Astrocyte (in vitro differentiated cells and primary cell): ENCODE measurements at regions not wholly inside any gene's neighbourhood (a gene's known extent, or its start where the extent isn't known, plus 50 kb on each side); places are given as distances from the start of the nearest gene placed in this dataset.

Experiments
- DNase-seq: peaks from one replicate; pipeline ENCODE4 v3.0.0-alpha.2; 2010; ENCODE audit warnings: low read depth
- FAIRE-seq: peaks from 2 replicates; lab custom pipeline; 2011; peaks lifted over from hg19 to GRCh38; lab: Jason Lieb, UNC
- H2AFZ ChIP-seq: 2 replicates; pipeline ENCODE4 v1.6.0; 2012; ENCODE audit warnings: low read depth, low read length, inconsistent platforms
- H3K27ac ChIP-seq: 2 replicates; pipeline ENCODE4 v1.5.1; 2011; ENCODE audit warnings: low read depth, low read length, inconsistent platforms
- H3K27me3 ChIP-seq: 2 replicates; pipeline ENCODE4 v1.6.0; 2011; ENCODE audit warnings: low read length, inconsistent platforms; ENCODE audit not compliant: insufficient read depth
- H3K36me3 ChIP-seq: 2 replicates; pipeline ENCODE4 v1.5.1; 2011; ENCODE audit warnings: low read length, inconsistent platforms; ENCODE audit not compliant: insufficient read depth
- H3K4me1 ChIP-seq: 2 replicates; pipeline ENCODE4 v1.5.1; 2011; ENCODE audit warnings: low read length, inconsistent platforms; ENCODE audit not compliant: insufficient read depth
- H3K4me2 ChIP-seq: 2 replicates; pipeline ENCODE4 v1.6.0; 2012; ENCODE audit warnings: low read length, inconsistent platforms
- H3K4me3 ChIP-seq: 2 replicates; pipeline ENCODE4 v1.5.1; 2011; ENCODE audit warnings: low read depth, mild to moderate bottlenecking, low read length, inconsistent platforms; ENCODE audit not compliant: insufficient read depth
- H3K79me2 ChIP-seq: 2 replicates; pipeline ENCODE4 v1.6.0; 2012; ENCODE audit warnings: mild to moderate bottlenecking, low read length, inconsistent platforms; ENCODE audit not compliant: insufficient read depth
- H3K9ac ChIP-seq: 2 replicates; pipeline ENCODE4 v1.6.0; 2012; ENCODE audit warnings: mild to moderate bottlenecking, low read length, inconsistent platforms
- H3K9me3 ChIP-seq: 2 replicates; pipeline ENCODE4 v1.5.1; 2012; ENCODE audit warnings: low read depth, mild to moderate bottlenecking, low read length, inconsistent platforms; ENCODE audit not compliant: insufficient read depth
- H4K20me1 ChIP-seq: 2 replicates; pipeline ENCODE4 v1.6.0; 2012; ENCODE audit warnings: low read length, inconsistent platforms; ENCODE audit not compliant: insufficient read depth
- H3K27ac Mint-ChIP-seq: one replicate; pipeline ENCODE4 v1.8.0; 2021; ENCODE audit warnings: mild to moderate bottlenecking, mixed read lengths; ENCODE audit not compliant: unreplicated experiment
- H3K27me3 Mint-ChIP-seq: one replicate; pipeline ENCODE4 v1.8.0; 2021; ENCODE audit warnings: low read depth, mixed read lengths; ENCODE audit not compliant: unreplicated experiment
- H3K36me3 Mint-ChIP-seq: one replicate; pipeline ENCODE4 v1.8.0; 2021; ENCODE audit warnings: low read depth, mixed read lengths; ENCODE audit not compliant: unreplicated experiment
- H3K4me1 Mint-ChIP-seq: one replicate; pipeline ENCODE4 v1.8.0; 2021; ENCODE audit warnings: low read depth, mixed read lengths; ENCODE audit not compliant: unreplicated experiment
- H3K4me3 Mint-ChIP-seq: one replicate; pipeline ENCODE4 v1.8.0; 2021; ENCODE audit warnings: mild to moderate bottlenecking, moderate library complexity, mixed read lengths; ENCODE audit not compliant: unreplicated experiment
- H3K9me3 Mint-ChIP-seq: one replicate; pipeline ENCODE4 v1.8.0; 2021; ENCODE audit warnings: mild to moderate bottlenecking, mixed read lengths; ENCODE audit not compliant: unreplicated experiment
- EZH2 ChIP-seq: IDR thresholded peaks from 2 replicates; pipeline ENCODE4 v1.6.1; 2012; ENCODE audit warnings: mild to moderate bottlenecking, low read length, inconsistent platforms; ENCODE audit not compliant: insufficient read depth
- TF ChIP-seq, protein P1 (sequence below): IDR thresholded peaks from 2 replicates; pipeline ENCODE4 v1.5.1; 2011; ENCODE audit warnings: low read depth, mild to moderate bottlenecking, inconsistent platforms, low read length, moderate library complexity; ENCODE audit not compliant: insufficient read depth

DNA sequence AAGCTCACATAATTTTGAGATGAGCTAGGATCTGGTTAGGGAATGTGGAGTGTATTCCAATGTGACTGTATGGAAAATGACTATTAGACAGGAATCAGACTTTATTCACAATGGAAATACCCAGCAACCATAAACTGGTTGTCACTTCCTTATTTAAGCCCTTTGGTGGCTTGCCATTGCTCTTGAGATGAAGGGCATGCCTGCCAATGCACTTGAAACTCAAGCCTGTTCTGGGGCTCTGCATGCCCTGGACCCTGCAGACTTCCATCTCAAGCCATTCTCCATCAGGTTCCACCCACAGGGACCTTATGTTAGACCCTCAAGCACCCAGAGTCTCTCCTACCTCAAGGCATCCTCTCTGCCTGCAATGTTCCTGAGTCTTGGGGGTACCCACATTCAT, 145.5 kb downstream of the MPP7 start:
- no peak overlapping the region for H3K4me3 ChIP-seq
- H2AFZ ChIP-seq, result no peak overlapping the region
- FAIRE-seq (no peak), DNase-seq (no peak)
- H3K4me2 ChIP-seq, result no peak overlapping the region
- H3K36me3 ChIP-seq, result no peaks in the 10 kb centered on the region
- no peaks in the 10 kb centered on the region for H3K9me3 ChIP-seq
- H3K9ac ChIP-seq, result no peak overlapping the region
- H3K79me2 ChIP-seq, result no peaks in the 10 kb centered on the region
- no peaks in the 10 kb centered on the region for H3K9me3 Mint-ChIP-seq
- peaks cover 9% of the 10 kb centered on the region for H3K36me3 Mint-ChIP-seq
- no peak overlapping the region for H3K27ac Mint-ChIP-seq
- H3K4me1 Mint-ChIP-seq, result no peaks in the 10 kb centered on the region
- H3K27me3 ChIP-seq, result no peaks in the 10 kb centered on the region
- no peaks in the 10 kb centered on the region for H4K20me1 ChIP-seq
- H3K27me3 Mint-ChIP-seq, result no peaks in the 10 kb centered on the region
- no peak overlapping the region for H3K4me3 Mint-ChIP-seq
- no peak for TF ChIP-seq EZH2
- TF ChIP-seq, protein P1, sequence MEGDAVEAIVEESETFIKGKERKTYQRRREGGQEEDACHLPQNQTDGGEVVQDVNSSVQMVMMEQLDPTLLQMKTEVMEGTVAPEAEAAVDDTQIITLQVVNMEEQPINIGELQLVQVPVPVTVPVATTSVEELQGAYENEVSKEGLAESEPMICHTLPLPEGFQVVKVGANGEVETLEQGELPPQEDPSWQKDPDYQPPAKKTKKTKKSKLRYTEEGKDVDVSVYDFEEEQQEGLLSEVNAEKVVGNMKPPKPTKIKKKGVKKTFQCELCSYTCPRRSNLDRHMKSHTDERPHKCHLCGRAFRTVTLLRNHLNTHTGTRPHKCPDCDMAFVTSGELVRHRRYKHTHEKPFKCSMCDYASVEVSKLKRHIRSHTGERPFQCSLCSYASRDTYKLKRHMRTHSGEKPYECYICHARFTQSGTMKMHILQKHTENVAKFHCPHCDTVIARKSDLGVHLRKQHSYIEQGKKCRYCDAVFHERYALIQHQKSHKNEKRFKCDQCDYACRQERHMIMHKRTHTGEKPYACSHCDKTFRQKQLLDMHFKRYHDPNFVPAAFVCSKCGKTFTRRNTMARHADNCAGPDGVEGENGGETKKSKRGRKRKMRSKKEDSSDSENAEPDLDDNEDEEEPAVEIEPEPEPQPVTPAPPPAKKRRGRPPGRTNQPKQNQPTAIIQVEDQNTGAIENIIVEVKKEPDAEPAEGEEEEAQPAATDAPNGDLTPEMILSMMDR, result no peak
- H3K27ac ChIP-seq, result no peak overlapping the region
- no peaks in the 10 kb centered on the region for H3K4me1 ChIP-seq

DNA sequence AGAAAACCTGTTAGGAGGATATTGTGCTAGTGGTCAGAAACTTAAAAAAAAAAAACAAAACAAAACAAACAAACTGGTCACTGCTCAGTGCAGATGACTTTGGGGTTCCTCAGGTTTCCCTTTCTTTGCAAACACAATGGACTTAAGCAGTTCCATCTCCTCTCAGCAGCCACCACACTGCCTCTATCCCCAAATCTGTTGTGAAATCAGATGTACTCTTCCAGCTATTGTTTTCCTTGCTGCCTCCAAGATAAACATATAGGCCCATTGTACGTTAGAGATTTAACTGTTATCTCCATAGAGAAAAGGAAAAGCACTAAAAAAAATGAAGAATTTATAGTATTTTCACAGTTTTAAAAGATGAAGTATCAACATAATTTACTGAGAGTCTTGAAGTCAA, 147.1 kb downstream of the MPP7 start:
- no peak overlapping the region for H3K27ac Mint-ChIP-seq
- Histone ChIP-seq H3K4me1 (no peaks in the 10 kb centered on the region), H3K79me2 (no peaks in the 10 kb centered on the region), H3K4me2 (no peak overlapping the region), H2AFZ (no peak overlapping the region), H3K27me3 (no peaks in the 10 kb centered on the region), H4K20me1 (no peaks in the 10 kb centered on the region), H3K27ac (no peak overlapping the region), H3K9me3 (no peaks in the 10 kb centered on the region), H3K36me3 (no peaks in the 10 kb centered on the region), H3K4me3 (no peak overlapping the region), H3K9ac (no peak overlapping the region)
- DNase-seq (no peak), FAIRE-seq (no peak)
- H3K9me3 Mint-ChIP-seq, result no peaks in the 10 kb centered on the region
- H3K36me3 Mint-ChIP-seq, result peaks cover 9% of the 10 kb centered on the region
- H3K27me3 Mint-ChIP-seq, result no peaks in the 10 kb centered on the region
- H3K4me3 Mint-ChIP-seq, result no peak overlapping the region
- no peaks in the 10 kb centered on the region for H3K4me1 Mint-ChIP-seq
- no peak for TF ChIP-seq EZH2
- TF ChIP-seq, protein P1, result no peak

DNA sequence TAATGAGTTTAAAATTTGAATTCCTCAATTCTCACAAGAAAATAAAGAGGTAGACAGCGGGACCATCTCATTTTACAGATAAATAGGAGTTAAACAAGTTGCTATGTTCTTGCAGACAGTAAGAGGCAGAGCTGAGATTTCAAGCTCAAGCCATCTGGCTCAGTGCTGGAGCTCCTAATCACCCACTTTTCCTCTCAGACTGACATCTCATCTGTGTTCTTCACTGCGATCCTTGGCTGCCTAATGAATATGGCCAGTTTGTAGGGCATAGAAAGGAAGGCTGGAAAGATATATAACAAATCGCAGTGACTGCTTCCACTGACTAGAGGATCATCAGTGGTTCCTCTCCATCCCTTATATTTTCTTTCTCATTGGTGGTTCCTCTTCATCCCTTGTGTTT, 151.2 kb downstream of the MPP7 start:
- FAIRE-seq, result no peak
- Mint-ChIP-seq H3K4me1 (no peaks in the 10 kb centered on the region), H3K27ac (no peak overlapping the region), H3K4me3 (no peak overlapping the region), H3K27me3 (no peaks in the 10 kb centered on the region), H3K36me3 (peaks cover 4% of the 10 kb centered on the region), H3K9me3 (no peaks in the 10 kb centered on the region)
- Histone ChIP-seq H3K27ac (no peak overlapping the region), H3K9ac (no peak overlapping the region), H3K4me3 (no peak overlapping the region), H3K79me2 (no peaks in the 10 kb centered on the region), H3K36me3 (no peaks in the 10 kb centered on the region), H3K9me3 (no peaks in the 10 kb centered on the region), H3K4me2 (no peak overlapping the region), H2AFZ (no peak overlapping the region), H4K20me1 (no peaks in the 10 kb centered on the region), H3K27me3 (no peaks in the 10 kb centered on the region), H3K4me1 (no peaks in the 10 kb centered on the region)
- TF ChIP-seq EZH2, result no peak
- TF ChIP-seq, protein P1, result no peak
- DNase-seq, result no peak
